ENCODE measurements at regions not wholly inside any gene's neighbourhood (a gene's known extent, or its start where the extent isn't known, plus 50 kb on each side); places are given as distances from the start of the nearest gene placed in this dataset.
A peak's percentile ranks its signal among the peaks of the same experiment; 100 is the strongest.
"Not testable (repeated sequence)": the region's sequence is repeated elsewhere in the genome, so short reads cannot be mapped to it uniquely, and the experiment has no call there.

GRCh38 chr4:77220828-77221613 lies 64.0 kb downstream of the CCNG2 start:
- no peak for DNase-seq

GRCh38 chr4:77225022-77225421 lies 68.0 kb downstream of the CCNG2 start:
- DNase-seq, result no peak

GRCh38 chr4:77226939-77227705 lies 70.1 kb downstream of the CCNG2 start:
- DNase-seq, result no peak

GRCh38 chr4:77229433-77229832 lies 72.4 kb downstream of the CCNG2 start:
- no peak for DNase-seq

- no peak for DNase-seq
Measured at GRCh38 chr4:77232653-77233052, 75.6 kb downstream of the CCNG2 start.

GRCh38 chr4:77235289-77235854 lies 78.4 kb downstream of the CCNG2 start:
- DNase-seq, result no peak

GRCh38 chr4:77236806-77237205 lies 79.8 kb downstream of the CCNG2 start:
- no peak for DNase-seq

GRCh38 chr4:77240469-77241066 lies 83.6 kb downstream of the CCNG2 start:
- peak; percentile 42 for DNase-seq

- no peak for DNase-seq
Measured at GRCh38 chr4:77248805-77249204, 91.8 kb downstream of the CCNG2 start.

GRCh38 chr4:77251751-77252150 lies 94.7 kb downstream of the CCNG2 start:
- no peak for DNase-seq

GRCh38 chr4:77263247-77263646 lies 106.2 kb downstream of the CCNG2 start:
- DNase-seq, result no peak

GRCh38 chr4:77263976-77264375 lies 107.0 kb downstream of the CCNG2 start:
- not testable (repeated sequence) for DNase-seq

- DNase-seq, result no peak
Measured at GRCh38 chr4:77264826-77265225, 107.8 kb downstream of the CCNG2 start.

GRCh38 chr4:77268108-77268507 lies 111.1 kb downstream of the CCNG2 start:
- no peak for DNase-seq

GRCh38 chr4:77269505-77269904 lies 112.5 kb downstream of the CCNG2 start:
- DNase-seq, result no peak

GRCh38 chr4:77273412-77273811 lies 116.4 kb downstream of the CCNG2 start:
- DNase-seq, result no peak

- DNase-seq, result not testable (repeated sequence)
Measured at GRCh38 chr4:77279114-77279513, 122.1 kb downstream of the CCNG2 start.

GRCh38 chr4:77282305-77282704 lies 125.3 kb downstream of the CCNG2 start:
- no peak for DNase-seq

GRCh38 chr4:77284036-77284435 lies 127.0 kb downstream of the CCNG2 start:
- no peak for DNase-seq

- DNase-seq, result no peak
Measured at GRCh38 chr4:77286906-77287305, 129.9 kb downstream of the CCNG2 start.

- DNase-seq, result no peak
Measured at GRCh38 chr4:77293426-77293825, 136.4 kb downstream of the CCNG2 start.

GRCh38 chr4:77300996-77301395 lies 144.0 kb downstream of the CCNG2 start:
- not testable (repeated sequence) for DNase-seq

- DNase-seq, result no peak
Measured at GRCh38 chr4:77305766-77306165, 148.8 kb downstream of the CCNG2 start.

- no peak for DNase-seq
Measured at GRCh38 chr4:77306496-77306895, 149.5 kb downstream of the CCNG2 start.

Data from NCI-H1436 (cell line).